B cell (primary cell): ENCODE measurements at regions not wholly inside any gene's neighbourhood (a gene's known extent, or its start where the extent isn't known, plus 50 kb on each side); places are given as distances from the start of the nearest gene placed in this dataset.

Source experiments
- ATAC-seq: fragments of 200-7000 bp; cut with Tn5 transposase; one replicate; pipeline ENCODE4 v1.10.0; 2021; ENCODE audit warnings: low read depth, mild to moderate bottlenecking, moderate number of reproducible peaks, moderate library complexity
- CTCF ChIA-PET: fragments of 350-600 bp; sonication (Branson Sonifier 250); formaldehyde crosslinking; loops from one replicate; lab custom pipeline; 2021; ENCODE audit warnings: antibody characterized with exemption, inconsistent platforms; lab: Charles Lee
- POLR2A ChIA-PET: fragments of 350-600 bp; sonication (Branson Sonifier 250); formaldehyde crosslinking; loops from one replicate; lab custom pipeline; 2021; ENCODE audit warnings: antibody characterized with exemption; lab: Charles Lee
- DNase-seq: peaks from one replicate; pipeline ENCODE4 v3.0.0; 2013
- H2AFZ ChIP-seq: 2 replicates; pipeline ENCODE4 v1.6.1; 2012; ENCODE audit warnings: mild to moderate bottlenecking, low read depth, low read length; ENCODE audit not compliant: insufficient read depth, poor library complexity, severe bottlenecking
- H3K27ac ChIP-seq, 2 donors: 1 replicate in 1 of 2; 2 replicates in 1 of 2; pipeline ENCODE4 v1.5.1; 2012 to 2013; ENCODE audit warnings: low read length in 2 of 2, mild to moderate bottlenecking in 2 of 2, moderate library complexity in 1 of 2
- H3K27me3 ChIP-seq, 4 experiments: fragments of 200-600 bp in 1 of 4; sonication (generic) in 1 of 4; replicated peaks in 1 of 4; 1 replicate in 2 of 4; 2 replicates in 2 of 4; pipeline versions ENCODE4 v1.6.1 to v1.7.0; 2013 to 2016; ENCODE audit warnings: low read length in 3 of 4, mild to moderate bottlenecking in 2 of 4, mixed read lengths in 1 of 4, moderate library complexity in 1 of 4; ENCODE audit not compliant: insufficient read depth in 4 of 4, control insufficient read depth in 3 of 4; ENCODE audit errors: control extremely low read depth in 1 of 4
- H3K36me3 ChIP-seq, 2 experiments: replicated peaks in 1 of 2; 1 replicate in 1 of 2; 2 replicates in 1 of 2; pipeline versions ENCODE4 v1.6.1 to v1.7.1; 2013; ENCODE audit warnings: low read length in 1 of 2; ENCODE audit not compliant: insufficient read depth in 2 of 2, control insufficient read depth in 1 of 2; ENCODE audit errors: control extremely low read depth in 1 of 2, extremely low read depth in 1 of 2
- H3K4me1 ChIP-seq, 2 donors: fragments of 200-600 bp in 1 of 2; sonication (generic) in 1 of 2; 1 replicate in 1 of 2; 2 replicates in 1 of 2; pipeline versions ENCODE4 v1.5.1 to v1.6.1; 2013 to 2017; ENCODE audit warnings: low read length in 2 of 2; ENCODE audit not compliant: control insufficient read depth in 2 of 2, insufficient read depth in 2 of 2
- H3K4me2 ChIP-seq: replicated peaks from 2 replicates; pipeline ENCODE3; 2012; ENCODE audit warnings: mild to moderate bottlenecking, low read depth, low read length; ENCODE audit not compliant: poor library complexity, severe bottlenecking
- H3K4me3 ChIP-seq, 5 experiments: fragments of 200-600 bp in 1 of 5; sonication (generic) in 1 of 5; 1 replicate in 3 of 5; 2 replicates in 2 of 5; pipeline versions ENCODE4 v1.5.1 to v1.7.0; 2011 to 2016; ENCODE audit warnings: low read length in 4 of 5, mild to moderate bottlenecking in 4 of 5, low read depth in 2 of 5, control low read depth in 1 of 5, moderate library complexity in 1 of 5; ENCODE audit not compliant: insufficient read depth in 1 of 5; ENCODE audit errors: control extremely low read depth in 1 of 5, extremely low read depth in 1 of 5
- H3K79me2 ChIP-seq: fragments of 200-600 bp; sonication (generic); one replicate; pipeline ENCODE4 v1.6.0; 2016; ENCODE audit warnings: low read length; ENCODE audit not compliant: control insufficient read depth, insufficient read depth
- H3K9ac ChIP-seq: fragments of 200-600 bp; sonication (generic); 2 replicates; pipeline ENCODE4 v1.6.1; 2017; ENCODE audit warnings: mild to moderate bottlenecking, low read length, moderate library complexity
- H3K9me3 ChIP-seq, 3 donors: one replicate each; pipeline versions ENCODE4 v1.6.1 to v1.7.1; 2013; ENCODE audit warnings: low read length in 2 of 3; ENCODE audit not compliant: control insufficient read depth in 2 of 3, insufficient read depth in 1 of 3; ENCODE audit errors: control extremely low read depth in 1 of 3
- H4K20me1 ChIP-seq: 2 replicates; pipeline ENCODE4 v1.6.0; 2012; ENCODE audit warnings: mild to moderate bottlenecking, low read length; ENCODE audit not compliant: insufficient read depth, control insufficient read depth, poor library complexity, severe bottlenecking
- H3K27ac Mint-ChIP-seq: one replicate; pipeline ENCODE4 v1.8.0; 2021; ENCODE audit warnings: mixed read lengths
- H3K27me3 Mint-ChIP-seq: one replicate; pipeline ENCODE4 v1.8.0; 2021; ENCODE audit warnings: mixed read lengths
- H3K4me1 Mint-ChIP-seq: one replicate; pipeline ENCODE4 v1.8.0; 2021; ENCODE audit warnings: mixed read lengths
- H3K4me3 Mint-ChIP-seq: one replicate; pipeline ENCODE4 v1.8.0; 2021; ENCODE audit warnings: mixed read lengths
- H3K9me3 Mint-ChIP-seq: one replicate; pipeline ENCODE4 v1.8.0; 2022; ENCODE audit warnings: mixed read lengths; ENCODE audit not compliant: insufficient read depth
- CTCF ChIP-seq: fragments of 200-600 bp; IDR thresholded peaks from one replicate; pipeline ENCODE4 v1.8.0; 2022; ENCODE audit warnings: antibody characterized with exemption, mild to moderate bottlenecking
- EZH2 ChIP-seq: IDR thresholded peaks from 2 replicates; pipeline ENCODE4 v1.6.1; 2012; ENCODE audit warnings: borderline replicate concordance, low read depth, mild to moderate bottlenecking, moderate library complexity, low read length; ENCODE audit not compliant: insufficient read depth, poor library complexity, severe bottlenecking
- WGBS: methylation state at CpG from one replicate; pipeline ENCODE4 v1.1.5; 2013; ENCODE audit warnings: missing lambda C conversion rate; ENCODE audit not compliant: insufficient coverage; 5-methylcytosine and 5-hydroxymethylcytosine counted together
- intact Hi-C: fragments of 100-400 bp; cut with micrococcal nuclease; formaldehyde crosslinking; loops from one replicate; pipeline ENCODE4 v1.10.0; 2022

- no peak overlapping the region for H3K9ac ChIP-seq
- ATAC-seq: no peak
- H3K27ac ChIP-seq: no peak overlapping the region
- H3K27me3 ChIP-seq: no peaks in the 10 kb centered on the region
- H3K4me1 ChIP-seq: no peaks in the 10 kb centered on the region
- no peaks in the 10 kb centered on the region for H4K20me1 ChIP-seq
- no peaks in the 10 kb centered on the region for H3K9me3 ChIP-seq
- no peaks in the 10 kb centered on the region for H3K36me3 ChIP-seq
- no peak overlapping the region for H3K4me2 ChIP-seq
- no peak for TF ChIP-seq EZH2
- no peak for TF ChIP-seq CTCF
- Mint-ChIP-seq H3K27ac (no peak overlapping the region), H3K4me1 (no peaks in the 10 kb centered on the region), H3K4me3 (no peak overlapping the region), H3K9me3 (no peaks in the 10 kb centered on the region), H3K27me3 (no peaks in the 10 kb centered on the region)
- ChIA-PET POLR2A (no interaction called here), CTCF (no interaction called here)
- no peak for DNase-seq
- no peak overlapping the region for H3K4me3 ChIP-seq
- intact Hi-C loops: no loop called here
- H2AFZ ChIP-seq: no peak overlapping the region
- no peaks in the 10 kb centered on the region for H3K79me2 ChIP-seq
Measured at GRCh38 chrY:7702481-7702880, 790.9 kb upstream of the AMELY start.

GRCh38 chrY:7701676-7702075, 790.1 kb upstream of the AMELY start:
- intact Hi-C loops: no loop called here
- Mint-ChIP-seq H3K27me3 (no peaks in the 10 kb centered on the region), H3K9me3 (no peaks in the 10 kb centered on the region), H3K4me3 (no peak overlapping the region), H3K4me1 (no peaks in the 10 kb centered on the region), H3K27ac (no peak overlapping the region)
- WGBS: no CpG with 5 or more reads among the region's 4 CpGs
- no peak overlapping the region for H3K4me3 ChIP-seq
- no peak for DNase-seq
- no peak for ATAC-seq
- no peak for TF ChIP-seq CTCF
- H3K9me3 ChIP-seq: no peaks in the 10 kb centered on the region
- CTCF ChIA-PET: no interaction called here
- H3K27ac ChIP-seq: no peak overlapping the region
- H3K36me3 ChIP-seq: no peaks in the 10 kb centered on the region
- H4K20me1 ChIP-seq: no peaks in the 10 kb centered on the region
- POLR2A ChIA-PET: no interaction called here
- no peaks in the 10 kb centered on the region for H3K4me1 ChIP-seq
- H3K4me2 ChIP-seq: no peak overlapping the region
- H3K79me2 ChIP-seq: no peaks in the 10 kb centered on the region
- no peak overlapping the region for H2AFZ ChIP-seq
- H3K9ac ChIP-seq: no peak overlapping the region
- no peaks in the 10 kb centered on the region for H3K27me3 ChIP-seq
